Fibroblast of mammary gland (primary cell): ENCODE measurements at regions not wholly inside any gene's neighbourhood (a gene's known extent, or its start where the extent isn't known, plus 50 kb on each side); places are given as distances from the start of the nearest gene placed in this dataset.

Experiments used
- DNase-seq: peaks from one replicate; pipeline ENCODE4 v3.0.0-alpha.2; 2010; ENCODE audit warnings: low read depth
- H3K4me3 ChIP-seq: 2 replicates; pipeline ENCODE4 v1.5.1; 2011; ENCODE audit warnings: low read depth, mild to moderate bottlenecking, low read length, moderate library complexity; ENCODE audit not compliant: control insufficient read depth
- CTCF ChIP-seq: conservative IDR thresholded peaks from 2 replicates; pipeline ENCODE4 v1.5.1; 2011; ENCODE audit warnings: low read depth, low read length, inconsistent platforms; ENCODE audit not compliant: control insufficient read depth, insufficient read depth

- TF ChIP-seq CTCF = no peak
- H3K4me3 ChIP-seq = no peak overlapping the region
- DNase-seq = no peak
Measured at GRCh38 chr19:28168557-28168956, 1044.4 kb downstream of the UQCRFS1 start.

- no peak for DNase-seq
- no peak overlapping the region for H3K4me3 ChIP-seq
- TF ChIP-seq CTCF = no peak
Measured at GRCh38 chr19:28166025-28166424, 1046.9 kb downstream of the UQCRFS1 start.

- no peak for TF ChIP-seq CTCF
- H3K4me3 ChIP-seq = no peak overlapping the region
- no peak for DNase-seq
Measured at GRCh38 chr19:28164214-28164613, 1048.7 kb downstream of the UQCRFS1 start.

GRCh38 chr19:28159065-28159464 is 1053.9 kb downstream of the UQCRFS1 start:
- H3K4me3 ChIP-seq = no peak overlapping the region
- no peak for TF ChIP-seq CTCF
- no peak for DNase-seq

GRCh38 chr19:28155265-28155664 is 1057.7 kb downstream of the UQCRFS1 start:
- DNase-seq = no peak
- H3K4me3 ChIP-seq = no peak overlapping the region
- TF ChIP-seq CTCF = no peak

- DNase-seq = no peak
- no peak for TF ChIP-seq CTCF
- no peak overlapping the region for H3K4me3 ChIP-seq
Measured at GRCh38 chr19:28154077-28154476, 1058.9 kb downstream of the UQCRFS1 start.

- TF ChIP-seq CTCF = no peak
- no peak for DNase-seq
- H3K4me3 ChIP-seq = no peak overlapping the region
Measured at GRCh38 chr19:28153123-28153522, 1059.8 kb downstream of the UQCRFS1 start.
